Mesothelial cell of epicardium (in vitro differentiated cells): ENCODE measurements at regions not wholly inside any gene's neighbourhood (a gene's known extent, or its start where the extent isn't known, plus 50 kb on each side); places are given as distances from the start of the nearest gene placed in this dataset.

Experiments
- DNase-seq, 2 experiments: peaks; one replicate each; pipeline ENCODE4 v3.0.0; 2021; ENCODE audit warnings: low spot score in 2 of 2; ENCODE audit not compliant: unreplicated experiment in 2 of 2
- H3K27ac Mint-ChIP-seq: 2 replicates; pipeline ENCODE4 v1.8.0; 2021; ENCODE audit warnings: mixed read lengths
- H3K27me3 Mint-ChIP-seq: 2 replicates; pipeline ENCODE4 v1.8.0; 2021; ENCODE audit warnings: low read depth, mixed read lengths
- H3K36me3 Mint-ChIP-seq: 2 replicates; pipeline ENCODE4 v1.8.0; 2021; ENCODE audit warnings: mixed read lengths
- H3K4me1 Mint-ChIP-seq: 2 replicates; pipeline ENCODE4 v1.8.0; 2021; ENCODE audit warnings: mixed read lengths
- H3K4me3 Mint-ChIP-seq: 2 replicates; pipeline ENCODE4 v1.8.0; 2021; ENCODE audit warnings: mild to moderate bottlenecking, moderate library complexity, mixed read lengths
- H3K9me3 Mint-ChIP-seq: 2 replicates; pipeline ENCODE4 v1.8.0; 2021; ENCODE audit warnings: mixed read lengths
- TF ChIP-seq, protein P1 (sequence below): fragments of 200-600 bp; sonication (generic); IDR thresholded peaks from one replicate; pipeline ENCODE4 v1.5.0; 2021; ENCODE audit warnings: antibody characterized with exemption; ENCODE audit not compliant: unreplicated experiment

DNA sequence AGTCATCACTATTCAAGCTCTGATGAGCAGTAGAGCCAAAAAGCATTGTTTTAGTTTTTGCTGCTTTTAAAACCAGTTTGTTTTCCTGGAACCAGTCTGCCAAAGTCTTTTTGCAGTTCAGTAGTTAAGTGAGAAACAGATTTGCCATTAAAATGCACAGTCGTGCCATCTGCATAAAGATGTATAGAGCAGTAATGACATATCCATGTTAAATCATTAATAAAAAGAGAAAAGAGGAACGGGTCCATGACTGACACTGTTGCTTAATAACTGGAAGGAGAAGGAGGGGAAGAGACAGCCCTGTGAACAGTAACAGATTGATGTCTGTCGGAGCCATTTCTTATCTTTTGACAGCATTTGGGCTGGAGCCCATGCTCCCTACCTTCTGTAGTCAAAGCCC lies 704.6 kb downstream of the SATB2 start:
- Mint-ChIP-seq H3K27ac (no peak overlapping the region), H3K36me3 (no peaks in the 10 kb centered on the region), H3K4me1 (peaks cover 3% of the 10 kb centered on the region), H3K9me3 (no peaks in the 10 kb centered on the region), H3K27me3 (peaks cover 2% of the 10 kb centered on the region), H3K4me3 (no peak overlapping the region)
- no peak for DNase-seq
- TF ChIP-seq, protein P1, sequence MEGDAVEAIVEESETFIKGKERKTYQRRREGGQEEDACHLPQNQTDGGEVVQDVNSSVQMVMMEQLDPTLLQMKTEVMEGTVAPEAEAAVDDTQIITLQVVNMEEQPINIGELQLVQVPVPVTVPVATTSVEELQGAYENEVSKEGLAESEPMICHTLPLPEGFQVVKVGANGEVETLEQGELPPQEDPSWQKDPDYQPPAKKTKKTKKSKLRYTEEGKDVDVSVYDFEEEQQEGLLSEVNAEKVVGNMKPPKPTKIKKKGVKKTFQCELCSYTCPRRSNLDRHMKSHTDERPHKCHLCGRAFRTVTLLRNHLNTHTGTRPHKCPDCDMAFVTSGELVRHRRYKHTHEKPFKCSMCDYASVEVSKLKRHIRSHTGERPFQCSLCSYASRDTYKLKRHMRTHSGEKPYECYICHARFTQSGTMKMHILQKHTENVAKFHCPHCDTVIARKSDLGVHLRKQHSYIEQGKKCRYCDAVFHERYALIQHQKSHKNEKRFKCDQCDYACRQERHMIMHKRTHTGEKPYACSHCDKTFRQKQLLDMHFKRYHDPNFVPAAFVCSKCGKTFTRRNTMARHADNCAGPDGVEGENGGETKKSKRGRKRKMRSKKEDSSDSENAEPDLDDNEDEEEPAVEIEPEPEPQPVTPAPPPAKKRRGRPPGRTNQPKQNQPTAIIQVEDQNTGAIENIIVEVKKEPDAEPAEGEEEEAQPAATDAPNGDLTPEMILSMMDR: no peak

DNA sequence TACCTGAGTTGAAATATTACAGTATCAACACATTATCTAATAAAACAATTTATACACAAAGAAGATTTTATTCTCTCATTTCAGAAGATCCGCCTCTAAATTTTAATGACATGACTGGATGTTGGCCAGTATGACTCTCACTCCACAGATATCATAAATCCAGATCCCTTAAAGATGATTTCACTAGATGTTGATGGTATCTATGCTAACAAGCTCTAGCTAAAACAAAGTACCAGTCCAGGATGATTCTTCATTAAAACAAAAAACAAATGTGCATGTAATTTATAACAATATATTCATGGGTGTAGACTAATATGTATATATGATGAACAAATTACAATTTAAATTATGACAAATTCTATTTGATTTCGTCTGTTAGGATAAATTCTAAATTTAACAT lies 708.4 kb downstream of the SATB2 start:
- TF ChIP-seq, protein P1: no peak
- no peak for DNase-seq
- Mint-ChIP-seq H3K4me3 (no peak overlapping the region), H3K27ac (no peak overlapping the region), H3K27me3 (peaks cover 6% of the 10 kb centered on the region), H3K9me3 (no peaks in the 10 kb centered on the region), H3K36me3 (no peaks in the 10 kb centered on the region), H3K4me1 (peaks cover 3% of the 10 kb centered on the region)

DNA sequence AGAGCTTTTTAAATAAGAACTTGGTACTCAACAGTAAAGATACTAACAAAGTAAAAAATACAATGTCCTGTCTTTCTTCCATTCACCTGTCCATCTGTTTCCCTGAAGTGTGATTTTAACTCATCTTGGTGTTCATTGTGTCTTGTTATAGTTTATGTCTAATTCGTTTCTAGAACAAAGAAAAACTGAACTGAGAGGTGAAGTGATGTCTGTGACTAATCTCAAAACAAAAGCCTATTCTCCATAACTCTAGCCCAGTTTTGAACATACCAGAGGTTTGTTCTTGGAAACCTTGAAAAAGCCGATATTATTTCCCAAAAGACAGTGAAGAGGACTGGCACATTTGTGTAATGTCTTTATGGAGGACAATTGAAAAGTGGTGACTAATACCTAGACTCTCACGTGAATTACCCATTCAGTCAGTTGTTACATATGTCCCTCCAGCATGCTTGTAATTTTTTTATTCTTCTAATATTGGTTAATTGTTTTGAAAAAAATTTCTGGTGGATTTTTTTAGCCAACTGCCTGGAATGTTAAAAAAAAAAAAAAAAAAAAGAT lies 725.8 kb downstream of the SATB2 start:
- H3K36me3 Mint-ChIP-seq: no peaks in the 10 kb centered on the region
- H3K27ac Mint-ChIP-seq: no peak overlapping the region
- no peak overlapping the region for H3K4me3 Mint-ChIP-seq
- H3K27me3 Mint-ChIP-seq: peaks cover 9% of the 10 kb centered on the region
- TF ChIP-seq, protein P1: no peak
- H3K9me3 Mint-ChIP-seq: no peaks in the 10 kb centered on the region
- H3K4me1 Mint-ChIP-seq: no peaks in the 10 kb centered on the region
- DNase-seq: no peak

DNA sequence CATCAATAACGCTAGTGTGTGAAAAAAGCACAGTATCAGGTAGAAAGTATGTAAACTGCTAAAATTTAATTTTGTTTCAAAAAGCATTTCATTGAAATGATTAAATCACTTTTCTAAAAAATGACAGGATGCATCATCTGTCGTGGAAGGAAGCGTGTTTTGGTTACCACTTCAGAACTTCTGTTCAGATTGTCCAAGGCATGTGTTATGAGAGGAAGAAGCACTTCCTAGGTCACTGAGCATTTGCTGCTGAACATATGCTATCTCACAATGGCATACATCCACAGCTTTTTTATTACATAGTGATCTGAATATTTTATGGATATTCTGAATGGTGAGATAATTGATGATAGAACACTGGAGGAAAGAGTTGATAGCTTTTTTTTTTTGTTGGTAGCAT lies 737.5 kb downstream of the SATB2 start:
- TF ChIP-seq, protein P1: no peak
- Mint-ChIP-seq H3K27ac (no peak overlapping the region), H3K27me3 (peaks cover 25% of the 10 kb centered on the region), H3K9me3 (no peaks in the 10 kb centered on the region), H3K4me3 (no peak overlapping the region), H3K4me1 (no peaks in the 10 kb centered on the region), H3K36me3 (no peaks in the 10 kb centered on the region)
- no peak for DNase-seq

DNA sequence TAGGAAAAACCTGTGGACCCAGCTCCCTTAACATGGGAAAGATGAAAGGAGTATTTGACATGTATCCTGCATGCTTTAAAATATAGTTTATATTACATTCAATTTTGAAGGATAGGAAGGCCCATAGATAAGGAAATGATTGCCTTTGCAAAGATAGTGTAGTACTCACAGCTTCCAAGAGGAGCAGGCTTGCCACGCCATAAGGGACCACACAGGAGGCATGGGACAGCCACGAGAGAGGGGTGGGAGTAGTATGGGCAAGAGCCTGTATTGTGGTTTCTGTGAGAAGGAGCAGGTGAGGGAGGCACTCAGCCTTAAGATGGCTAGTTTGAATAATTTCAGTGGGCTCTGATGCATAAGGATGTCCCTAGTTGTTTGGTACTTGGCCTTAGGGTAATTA lies 740.3 kb downstream of the SATB2 start:
- Mint-ChIP-seq H3K36me3 (no peaks in the 10 kb centered on the region), H3K4me3 (no peak overlapping the region), H3K9me3 (no peaks in the 10 kb centered on the region), H3K27me3 (peaks cover 23% of the 10 kb centered on the region), H3K4me1 (no peaks in the 10 kb centered on the region), H3K27ac (no peak overlapping the region)
- no peak for DNase-seq
- TF ChIP-seq, protein P1: no peak

DNA sequence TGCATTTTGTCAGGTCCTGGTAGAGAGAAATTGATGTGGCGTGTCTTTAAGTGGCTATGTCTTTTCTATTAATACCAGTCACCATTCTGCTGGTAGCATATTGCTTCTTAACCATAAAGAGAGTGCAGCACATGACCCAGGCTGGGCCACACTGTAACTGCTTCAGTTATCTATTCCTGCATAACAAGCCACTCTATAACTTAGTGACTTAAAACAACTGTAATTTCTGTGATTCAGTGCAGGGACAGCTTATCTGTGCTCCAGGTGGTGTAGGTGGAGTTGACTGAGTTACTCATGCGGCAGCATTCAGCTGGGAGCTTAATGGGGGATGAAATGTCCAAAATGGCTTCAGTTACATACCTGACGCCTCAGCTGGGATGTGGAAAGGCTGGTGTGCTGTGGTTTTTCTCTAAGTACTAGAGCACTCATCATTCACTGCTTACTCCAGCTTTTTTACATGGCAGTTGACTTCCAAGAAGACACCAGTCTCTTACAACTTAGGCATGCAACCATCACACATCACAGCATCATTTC lies 742.4 kb downstream of the SATB2 start:
- TF ChIP-seq, protein P1: no peak
- H3K4me1 Mint-ChIP-seq: no peaks in the 10 kb centered on the region
- no peak overlapping the region for H3K27ac Mint-ChIP-seq
- no peaks in the 10 kb centered on the region for H3K36me3 Mint-ChIP-seq
- H3K27me3 Mint-ChIP-seq: peaks cover 15% of the 10 kb centered on the region
- H3K9me3 Mint-ChIP-seq: no peaks in the 10 kb centered on the region
- H3K4me3 Mint-ChIP-seq: no peak overlapping the region
- no peak for DNase-seq
